GM12878 (cell line): ENCODE measurements at regions not wholly inside any gene's neighbourhood (a gene's known extent, or its start where the extent isn't known, plus 50 kb on each side); places are given as distances from the start of the nearest gene placed in this dataset.

Source experiments
- ATAC-seq: fragments of 200-7000 bp; cut with Tn5 transposase; 3 replicates; pipeline ENCODE4 v1.9.1; 2020; ENCODE audit warnings: mild to moderate bottlenecking, moderate library complexity
- BruUV-seq: library from RNA; stranded (reverse); fragments of 400-500 nt; replicated peaks from 2 replicates; lab custom pipeline; 2021; lab: Mats Ljungman, UMichigan
- CTCF ChIA-PET: fragments of 300-600 bp; sonication (Branson Sonifier 250); formaldehyde crosslinking; extraction: SDS; loops from one replicate; lab custom pipeline; 2021; ENCODE audit warnings: inconsistent platforms; lab: Yijun Ruan, JAX
- POLR2A ChIA-PET: fragments of 350-600 bp; formaldehyde crosslinking; extraction: SDS; loops from one replicate; lab custom pipeline; 2021; ENCODE audit warnings: inconsistent platforms; lab: Charles Lee
- RAD21 ChIA-PET: fragments of 300-600 bp; sonication (Branson Sonifier 250); formaldehyde crosslinking; loops from one replicate; lab custom pipeline; 2023; ENCODE audit warnings: antibody characterized with exemption; ENCODE audit not compliant: unreplicated experiment; lab: Charles Lee
- SMC1A ChIA-PET: fragments of 300-600 bp; sonication (Branson Sonifier 250); formaldehyde crosslinking; loops from one replicate; lab custom pipeline; 2023; ENCODE audit not compliant: unreplicated experiment, uncharacterized antibody; lab: Charles Lee
- DNase-seq: peaks from one replicate; pipeline ENCODE4 v3.0.0-alpha.2; 2011; ENCODE audit warnings: low read depth, low spot score
- FAIRE-seq: peaks from 3 replicates; lab custom pipeline; 2011; peaks lifted over from hg19 to GRCh38; lab: Jason Lieb, UNC
- H2AFZ ChIP-seq: 2 replicates; pipeline ENCODE4 v1.6.0; 2011; ENCODE audit warnings: low read depth, low read length, control low read depth; ENCODE audit not compliant: control insufficient read depth
- H3K27ac ChIP-seq: 2 replicates; pipeline ENCODE4 v1.5.1; 2011; ENCODE audit warnings: control low read depth; ENCODE audit not compliant: control insufficient read depth, insufficient read depth
- H3K27me3 ChIP-seq, 2 experiments: replicated peaks in 1 of 2; 2 replicates each; pipeline versions ENCODE4 v1.6.0 to v1.6.1; 2011; ENCODE audit warnings: low read length in 1 of 2; ENCODE audit not compliant: control insufficient read depth in 2 of 2, insufficient read depth in 2 of 2
- H3K36me3 ChIP-seq, 2 experiments: 2 replicates each; pipeline ENCODE4 v1.5.1; 2011; ENCODE audit warnings: low read length in 1 of 2; ENCODE audit not compliant: control insufficient read depth in 2 of 2, insufficient read depth in 2 of 2
- H3K4me1 ChIP-seq: 2 replicates; pipeline ENCODE4 v1.6.1; 2011; ENCODE audit warnings: mild to moderate bottlenecking, low read length, moderate library complexity, mixed read lengths; ENCODE audit not compliant: control insufficient read depth, insufficient read depth
- H3K4me2 ChIP-seq: 2 replicates; pipeline ENCODE4 v1.6.0; 2011; ENCODE audit warnings: control low read depth; ENCODE audit not compliant: control insufficient read depth, insufficient read depth
- H3K4me3 ChIP-seq: fragments of 200-600 bp; sonication (generic); 2 replicates; pipeline ENCODE4 v1.5.1; 2016
- H3K79me2 ChIP-seq: 2 replicates; pipeline ENCODE4 v1.6.0; 2011; ENCODE audit warnings: low read length; ENCODE audit not compliant: control insufficient read depth, insufficient read depth
- H3K9ac ChIP-seq: 2 replicates; pipeline ENCODE4 v1.8.0; 2011; ENCODE audit warnings: low read length, control low read depth, mixed read lengths; ENCODE audit not compliant: control insufficient read depth, insufficient read depth
- H3K9me3 ChIP-seq: replicated peaks from 3 replicates; pipeline ENCODE4 v1.5.1; 2011; ENCODE audit warnings: mild to moderate bottlenecking, low read length; ENCODE audit not compliant: control insufficient read depth, insufficient read depth
- H4K20me1 ChIP-seq: 2 replicates; pipeline ENCODE4 v1.6.0; 2011; ENCODE audit not compliant: control insufficient read depth, insufficient read depth
- ATF2 ChIP-seq: IDR thresholded peaks from 2 replicates; pipeline ENCODE4 v1.6.1; 2012; ENCODE audit warnings: low read length, inconsistent platforms
- CEBPZ ChIP-seq: fragments of 150-350 bp; IDR thresholded peaks from 2 replicates; pipeline ENCODE4 v1.6.1; 2016; ENCODE audit warnings: low read depth, low read length
- EGR1 ChIP-seq, 2 experiments: IDR thresholded peaks; 1 replicate in 1 of 2; 2 replicates in 1 of 2; pipeline ENCODE4 v1.6.1; 2011 to 2012; ENCODE audit warnings: low read depth in 2 of 2, low read length in 2 of 2, borderline replicate concordance in 1 of 2, mild to moderate bottlenecking in 1 of 2, moderate library complexity in 1 of 2
- FOXK2 ChIP-seq: fragments of 450-650 bp; IDR thresholded peaks from 2 replicates; pipeline ENCODE4 v1.6.1; 2017; ENCODE audit warnings: mild to moderate bottlenecking, moderate library complexity
- IRF5 ChIP-seq: fragments of 450-650 bp; IDR thresholded peaks from 2 replicates; pipeline ENCODE4 v1.6.1; 2017; ENCODE audit warnings: borderline replicate concordance
- JUND ChIP-seq: IDR thresholded peaks from 2 replicates; pipeline ENCODE4 v1.6.1; 2012; ENCODE audit warnings: low read depth, mild to moderate bottlenecking, low read length, improper control_type of control experiment, moderate library complexity
- MEF2A ChIP-seq: IDR thresholded peaks from 2 replicates; pipeline ENCODE4 v1.6.1; 2011; ENCODE audit warnings: low read depth, mild to moderate bottlenecking, low read length, moderate library complexity; ENCODE audit not compliant: insufficient read depth
- MEF2B ChIP-seq: fragments of 450-650 bp; IDR thresholded peaks from 2 replicates; pipeline ENCODE4 v1.6.1; 2018; ENCODE audit warnings: mild to moderate bottlenecking, moderate library complexity; ENCODE audit not compliant: partially characterized antibody, poor library complexity, severe bottlenecking
- MTA2 ChIP-seq: fragments of 450-650 bp; IDR thresholded peaks from 2 replicates; pipeline ENCODE4 v1.6.1; 2016; ENCODE audit warnings: low read depth, mild to moderate bottlenecking, moderate library complexity
- MYC ChIP-seq: IDR thresholded peaks from 2 replicates; pipeline ENCODE4 v1.6.1; 2011; ENCODE audit warnings: mild to moderate bottlenecking, low read length, moderate library complexity, inconsistent platforms; ENCODE audit not compliant: insufficient read depth, insufficient replicate concordance, insufficient read length, severe bottlenecking
- POLR2A ChIP-seq: IDR thresholded peaks from 2 replicates; pipeline ENCODE4 v1.6.1; 2011; ENCODE audit warnings: low read depth, mild to moderate bottlenecking, low read length
- RAD21 ChIP-seq: IDR thresholded peaks from 2 replicates; pipeline ENCODE4 v1.6.1; 2011; ENCODE audit warnings: mild to moderate bottlenecking, low read depth, low read length, moderate library complexity; ENCODE audit not compliant: insufficient read depth
- RAD51 ChIP-seq: fragments of 450-650 bp; IDR thresholded peaks from 2 replicates; pipeline ENCODE4 v1.6.1; 2016; ENCODE audit warnings: moderate library complexity, mild to moderate bottlenecking, inconsistent platforms
- SMAD1 ChIP-seq: fragments of 450-650 bp; IDR thresholded peaks from 2 replicates; pipeline ENCODE4 v1.6.1; 2018; ENCODE audit warnings: mild to moderate bottlenecking, low read depth; ENCODE audit not compliant: partially characterized antibody
- SMC3 ChIP-seq: IDR thresholded peaks from 2 replicates; pipeline ENCODE4 v1.6.1; 2011; ENCODE audit warnings: low read length, improper control_type of control experiment, borderline replicate concordance
- SPI1 ChIP-seq: IDR thresholded peaks from 2 replicates; pipeline ENCODE4 v1.6.1; 2011; ENCODE audit warnings: low read depth, mild to moderate bottlenecking, low read length, moderate library complexity, borderline replicate concordance; ENCODE audit not compliant: insufficient read depth
- SRF ChIP-seq, 2 experiments: IDR thresholded peaks; 2 replicates each; pipeline ENCODE4 v1.6.1; 2011; ENCODE audit warnings: low read depth in 2 of 2, low read length in 2 of 2, mild to moderate bottlenecking in 1 of 2, moderate library complexity in 1 of 2
- SUZ12 ChIP-seq: fragments of 200-600 bp; sonication (generic); IDR thresholded peaks from one replicate; pipeline ENCODE4 v1.6.1; 2018; ENCODE audit warnings: antibody characterized with exemption, mild to moderate bottlenecking; ENCODE audit not compliant: unreplicated experiment
- WGBS: methylation state at CpG from one replicate; pipeline ENCODE4 v1.1.6; 2016; ENCODE audit warnings: low lambda C conversion rate; ENCODE audit not compliant: insufficient replicate concordance, insufficient coverage; ENCODE audit errors: missing lambda C conversion rate; 5-methylcytosine and 5-hydroxymethylcytosine counted together
- in situ Hi-C: fragments of 300-500 bp; cut with MboI; formaldehyde crosslinking; loops from 9 replicates; pipeline ENCODE4 v1.14.3; 2018; ENCODE audit warnings: mixed read lengths
- intact Hi-C: fragments of 100-400 bp; cut with micrococcal nuclease; formaldehyde crosslinking; loops from one replicate; pipeline ENCODE4 v1.14.2; 2022; ENCODE audit not compliant: unreplicated experiment
- TF ChIP-seq, protein P1 (sequence below): IDR thresholded peaks from 2 replicates; pipeline ENCODE4 v1.6.1; 2011; ENCODE audit warnings: mild to moderate bottlenecking, low read depth, low read length, moderate library complexity; ENCODE audit not compliant: insufficient replicate concordance

GRCh38 chr3:18513091-18513490, 88.0 kb upstream of the SATB1 start:
- ChIA-PET POLR2A (no interaction called here), SMC1A (no interaction called here), CTCF (no interaction called here), RAD21 (no interaction called here)
- Histone ChIP-seq H3K79me2 (no peaks in the 10 kb centered on the region), H3K27me3 (no peaks in the 10 kb centered on the region), H3K4me1 (no peaks in the 10 kb centered on the region), H3K9ac (no peak overlapping the region), H3K36me3 (no peaks in the 10 kb centered on the region), H3K4me3 (no peak overlapping the region), H3K9me3 (no peaks in the 10 kb centered on the region), H3K4me2 (no peak overlapping the region), H4K20me1 (no peaks in the 10 kb centered on the region), H3K27ac (no peak overlapping the region), H2AFZ (no peak overlapping the region)
- intact Hi-C loops, result no loop called here
- DNase-seq (no peak), FAIRE-seq (no peak), ATAC-seq (no peak)
- in situ Hi-C loops, result no loop called here
- no TSS peak for BruUV-seq
- 25% methylated on average over 3 of the region's 3 CpGs for WGBS
- TF ChIP-seq MEF2B, result no peak
- no peak for TF ChIP-seq SMAD1
- no peak for TF ChIP-seq SPI1
- no peak for TF ChIP-seq JUND
- no peak for TF ChIP-seq SMC3
- no peak for TF ChIP-seq CEBPZ
- TF ChIP-seq ATF2, result no peak
- TF ChIP-seq MYC, result no peak
- TF ChIP-seq EGR1 (IDR thresholded peaks at IDR 0.05; ENCODE audit: borderline replicate concordance in 1 of 2, low read depth in 2 of 2, low read length in 2 of 2), result no peak
- TF ChIP-seq, protein P1, sequence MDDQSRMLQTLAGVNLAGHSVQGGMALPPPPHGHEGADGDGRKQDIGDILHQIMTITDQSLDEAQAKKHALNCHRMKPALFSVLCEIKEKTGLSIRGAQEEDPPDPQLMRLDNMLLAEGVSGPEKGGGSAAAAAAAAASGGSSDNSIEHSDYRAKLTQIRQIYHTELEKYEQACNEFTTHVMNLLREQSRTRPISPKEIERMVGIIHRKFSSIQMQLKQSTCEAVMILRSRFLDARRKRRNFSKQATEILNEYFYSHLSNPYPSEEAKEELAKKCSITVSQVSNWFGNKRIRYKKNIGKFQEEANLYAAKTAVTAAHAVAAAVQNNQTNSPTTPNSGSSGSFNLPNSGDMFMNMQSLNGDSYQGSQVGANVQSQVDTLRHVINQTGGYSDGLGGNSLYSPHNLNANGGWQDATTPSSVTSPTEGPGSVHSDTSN, result no peak
- TF ChIP-seq MTA2, result no peak
- no peak for TF ChIP-seq RAD21
- no peak for TF ChIP-seq SRF (IDR thresholded peaks at IDR 0.05; ENCODE audit: low read depth in 2 of 2, low read length in 2 of 2)
- no peak for TF ChIP-seq FOXK2
- no peak for TF ChIP-seq MEF2A
- no peak for TF ChIP-seq RAD51
- TF ChIP-seq POLR2A, result no peak
- no peak for TF ChIP-seq IRF5
- TF ChIP-seq SUZ12, result no peak
